ENCODE measurements at regions not wholly inside any gene's neighbourhood (a gene's known extent, or its start where the extent isn't known, plus 50 kb on each side); places are given as distances from the start of the nearest gene placed in this dataset.

DNA sequence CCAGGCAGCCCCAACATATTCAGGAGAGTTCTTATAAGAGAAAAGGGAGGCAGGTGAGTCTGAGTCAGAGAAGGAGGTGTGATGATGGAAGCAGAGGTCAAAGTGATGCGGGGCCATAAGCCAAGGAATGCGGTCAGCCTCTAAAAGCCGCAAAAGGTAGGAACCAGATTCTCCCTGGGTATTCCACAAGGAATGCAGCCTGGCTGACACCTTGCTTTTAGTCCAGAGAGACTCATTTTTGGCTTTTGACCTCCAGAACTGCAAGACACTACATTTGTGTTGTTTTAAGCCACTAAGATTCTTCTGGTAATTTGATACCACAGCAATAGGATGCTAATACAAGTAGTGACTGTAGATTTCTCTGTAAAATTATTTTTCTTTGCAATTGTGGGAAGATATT lies 151.5 kb upstream of the EEPD1 start:
- no peak for TF ChIP-seq POLR2A (IDR thresholded peaks at IDR 0.05)
- TF ChIP-seq, protein P1, sequence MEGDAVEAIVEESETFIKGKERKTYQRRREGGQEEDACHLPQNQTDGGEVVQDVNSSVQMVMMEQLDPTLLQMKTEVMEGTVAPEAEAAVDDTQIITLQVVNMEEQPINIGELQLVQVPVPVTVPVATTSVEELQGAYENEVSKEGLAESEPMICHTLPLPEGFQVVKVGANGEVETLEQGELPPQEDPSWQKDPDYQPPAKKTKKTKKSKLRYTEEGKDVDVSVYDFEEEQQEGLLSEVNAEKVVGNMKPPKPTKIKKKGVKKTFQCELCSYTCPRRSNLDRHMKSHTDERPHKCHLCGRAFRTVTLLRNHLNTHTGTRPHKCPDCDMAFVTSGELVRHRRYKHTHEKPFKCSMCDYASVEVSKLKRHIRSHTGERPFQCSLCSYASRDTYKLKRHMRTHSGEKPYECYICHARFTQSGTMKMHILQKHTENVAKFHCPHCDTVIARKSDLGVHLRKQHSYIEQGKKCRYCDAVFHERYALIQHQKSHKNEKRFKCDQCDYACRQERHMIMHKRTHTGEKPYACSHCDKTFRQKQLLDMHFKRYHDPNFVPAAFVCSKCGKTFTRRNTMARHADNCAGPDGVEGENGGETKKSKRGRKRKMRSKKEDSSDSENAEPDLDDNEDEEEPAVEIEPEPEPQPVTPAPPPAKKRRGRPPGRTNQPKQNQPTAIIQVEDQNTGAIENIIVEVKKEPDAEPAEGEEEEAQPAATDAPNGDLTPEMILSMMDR (IDR thresholded peaks at IDR 0.05): no peak

Data from breast epithelium (tissue), 3 donors.